Myocyte (in vitro differentiated cells): ENCODE measurements at regions not wholly inside any gene's neighbourhood (a gene's known extent, or its start where the extent isn't known, plus 50 kb on each side); places are given as distances from the start of the nearest gene placed in this dataset.

Source experiments
- DNase-seq: peaks from one replicate; pipeline ENCODE4 v3.0.0-alpha.2; 2012; ENCODE audit warnings: low read depth

DNA sequence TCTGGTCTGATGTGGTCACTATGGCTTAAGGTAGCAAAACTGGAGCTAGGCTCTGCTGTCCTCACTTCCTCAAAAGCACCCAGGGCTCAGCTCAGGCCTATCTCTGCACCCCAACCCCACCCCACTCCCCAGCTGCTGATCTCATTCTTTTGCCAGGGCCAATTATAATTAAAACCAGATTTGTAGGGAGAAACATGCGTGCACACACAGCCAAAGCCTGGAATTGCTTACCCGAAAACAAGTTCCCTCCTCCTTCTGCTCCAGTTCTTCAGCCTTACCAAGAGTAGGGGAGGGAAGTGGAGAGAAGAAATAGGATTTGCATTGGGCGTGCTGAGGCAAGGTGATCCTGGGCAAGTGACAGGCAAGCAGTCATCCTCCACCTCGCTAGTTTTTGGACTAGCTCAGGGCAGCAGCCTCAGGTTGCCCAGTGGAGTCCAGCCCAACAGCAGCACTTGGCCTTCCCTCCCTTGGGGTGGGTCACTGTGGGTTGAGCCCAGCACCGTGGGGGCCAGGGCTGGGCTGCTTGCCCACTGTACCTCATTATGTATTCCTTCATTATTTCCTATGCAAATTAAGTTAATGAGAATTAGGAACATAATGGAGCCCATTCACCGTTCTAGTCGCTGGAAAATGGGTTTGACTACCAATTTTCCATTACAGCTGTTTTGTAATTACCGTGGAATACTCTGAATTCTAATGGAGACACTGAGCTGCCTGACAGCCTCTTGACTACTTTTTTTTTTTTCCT, 199.1 kb upstream of the CELF4 start:
- no peak for DNase-seq

- no peak for DNase-seq
Measured at GRCh38 chr18:37762076-37762621, 196.6 kb upstream of the CELF4 start.

- no peak for DNase-seq
Measured at GRCh38 chr18:37754141-37754540, 188.5 kb upstream of the CELF4 start.

DNA sequence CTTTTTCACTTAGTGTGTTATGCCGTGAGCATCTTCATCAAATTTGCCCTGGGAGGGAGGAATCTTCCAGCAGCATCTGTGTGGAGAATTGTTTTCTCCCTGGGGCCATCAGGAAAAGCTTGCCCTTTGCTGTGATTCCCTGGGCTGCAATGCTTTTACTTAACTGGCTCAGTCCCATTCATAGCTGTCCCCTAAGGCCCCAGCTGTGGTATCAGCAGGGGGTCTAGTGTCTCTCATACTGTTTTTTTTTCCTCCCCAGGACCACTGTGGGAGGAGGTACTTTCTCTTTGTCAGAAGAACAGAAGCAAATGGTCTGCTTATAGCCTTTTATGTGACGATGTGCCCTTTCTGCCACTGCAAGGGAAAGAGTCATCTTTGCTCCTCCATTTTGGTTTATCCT, 176.8 kb upstream of the CELF4 start:
- no peak for DNase-seq

DNA sequence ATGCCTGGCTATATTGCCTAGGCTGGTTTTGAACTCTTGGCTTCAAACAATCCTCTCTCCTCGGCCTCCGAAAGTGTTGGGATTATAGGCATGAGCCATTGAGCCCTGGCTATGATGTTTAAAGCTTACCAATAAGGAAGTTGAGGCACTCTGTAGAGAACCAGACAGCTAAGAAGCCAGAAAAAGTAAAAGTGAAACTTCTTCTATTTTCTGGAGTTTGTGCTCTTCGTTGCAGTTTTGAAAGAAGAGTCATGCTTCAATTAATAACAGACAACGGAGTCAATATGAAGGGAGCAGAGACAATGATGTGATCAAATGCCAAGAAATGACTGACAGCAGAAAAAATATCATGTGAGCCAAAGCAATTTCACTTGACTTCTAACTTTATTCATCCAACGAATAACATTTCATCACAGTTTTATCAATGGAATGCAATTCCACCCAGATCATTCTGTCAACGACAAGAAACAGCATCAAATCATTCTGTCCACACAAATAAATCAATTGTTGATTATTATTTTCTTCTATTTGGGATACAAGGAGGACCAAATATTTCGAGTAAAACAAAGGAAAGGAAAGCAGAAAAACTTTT, 175.5 kb upstream of the CELF4 start:
- no peak for DNase-seq

- DNase-seq: no peak
Measured at GRCh38 chr18:37734406-37734805, 168.8 kb upstream of the CELF4 start.

DNA sequence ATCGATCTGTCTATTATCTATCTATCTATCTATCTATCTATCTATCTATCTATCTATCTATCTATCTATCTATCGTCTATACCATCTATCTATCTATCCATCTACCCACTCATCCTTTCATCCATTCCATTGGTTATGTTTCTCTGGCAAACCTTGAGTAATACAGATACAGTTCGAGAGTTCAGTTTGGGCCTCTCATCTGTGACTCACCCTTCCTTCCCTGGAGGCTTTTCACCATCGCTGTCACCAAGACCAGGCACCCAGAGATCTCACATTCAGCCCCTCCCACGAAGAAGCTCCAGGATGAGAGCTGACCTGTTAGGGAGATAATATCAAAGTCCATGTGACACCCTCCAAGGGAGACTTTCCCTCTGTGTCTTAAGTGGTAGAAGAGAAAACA, 164.1 kb upstream of the CELF4 start:
- no peak for DNase-seq

- no peak for DNase-seq
Measured at GRCh38 chr18:37724206-37724605, 158.6 kb upstream of the CELF4 start.

DNA sequence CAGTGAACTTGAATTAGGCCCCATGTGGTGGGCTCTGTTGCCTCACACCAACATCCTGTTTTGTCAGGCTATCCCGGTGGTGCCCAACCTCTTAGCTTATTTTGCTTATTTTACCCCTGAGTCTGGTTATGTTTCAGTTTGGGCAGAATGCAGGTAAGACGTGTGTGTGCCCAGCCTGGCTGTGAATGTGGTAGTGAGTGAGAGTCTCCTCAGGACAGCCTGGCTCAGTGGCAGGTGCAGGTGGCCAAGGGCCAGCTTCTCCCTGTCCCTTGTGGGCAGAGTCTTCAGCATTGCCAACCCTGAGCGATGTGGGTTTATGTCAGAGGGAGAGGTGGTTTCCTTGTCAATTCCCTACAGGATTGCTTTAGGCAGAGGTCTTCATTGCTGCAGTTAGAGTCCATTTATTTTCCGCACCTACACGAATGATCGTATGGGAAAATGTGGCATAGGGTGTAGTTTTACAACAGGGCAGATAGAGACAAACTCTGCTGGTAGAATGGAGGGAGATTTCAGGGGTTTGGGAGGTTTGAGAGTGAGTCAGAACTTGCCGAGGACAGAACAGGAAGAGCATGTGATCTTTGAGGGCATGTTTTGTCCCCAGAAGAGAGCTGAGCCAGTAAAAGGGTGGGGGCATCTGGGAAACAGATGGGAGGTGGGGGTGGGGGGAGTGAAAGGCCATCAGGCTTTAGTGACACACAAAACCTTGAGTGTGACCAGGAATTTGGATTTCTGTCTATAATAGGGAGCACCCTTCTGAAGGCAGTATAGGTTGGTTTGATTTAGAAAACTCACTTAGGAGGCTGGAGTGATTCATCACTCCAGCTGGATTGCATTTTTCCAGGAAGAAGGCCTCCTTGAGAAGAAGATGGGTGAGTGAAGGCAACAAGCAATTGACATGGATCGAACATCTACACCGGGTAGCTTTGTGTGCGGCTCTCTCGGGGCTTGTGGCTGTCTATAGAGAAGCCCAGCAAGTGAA, 156.2 kb upstream of the CELF4 start:
- no peak for DNase-seq

DNA sequence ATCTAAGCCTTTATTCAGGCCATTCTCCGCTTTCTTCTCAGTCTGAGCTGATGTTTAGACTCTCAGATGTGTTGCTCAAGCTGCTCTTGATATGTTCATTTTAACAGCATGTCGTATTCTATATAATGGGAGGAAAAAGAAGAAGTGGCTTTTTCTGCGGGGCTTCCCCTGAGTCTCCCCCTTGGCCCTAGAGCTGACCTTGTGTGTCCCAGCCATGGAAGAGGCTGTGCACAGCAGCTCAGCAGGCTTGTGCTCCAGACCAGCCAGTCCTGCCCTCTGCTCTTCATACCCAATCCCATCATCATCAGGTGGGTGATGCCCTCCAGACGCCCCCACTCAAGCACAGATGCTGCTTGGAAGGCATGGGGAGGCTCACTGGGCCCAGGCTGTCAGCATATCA, 155.1 kb upstream of the CELF4 start:
- no peak for DNase-seq

- no peak for DNase-seq
Measured at GRCh38 chr18:37717656-37718055, 152.1 kb upstream of the CELF4 start.

- DNase-seq: no peak
Measured at GRCh38 chr18:37717098-37717497, 151.5 kb upstream of the CELF4 start.

GRCh38 chr18:37716106-37716735, 150.6 kb upstream of the CELF4 start:
- DNase-seq: no peak

DNA sequence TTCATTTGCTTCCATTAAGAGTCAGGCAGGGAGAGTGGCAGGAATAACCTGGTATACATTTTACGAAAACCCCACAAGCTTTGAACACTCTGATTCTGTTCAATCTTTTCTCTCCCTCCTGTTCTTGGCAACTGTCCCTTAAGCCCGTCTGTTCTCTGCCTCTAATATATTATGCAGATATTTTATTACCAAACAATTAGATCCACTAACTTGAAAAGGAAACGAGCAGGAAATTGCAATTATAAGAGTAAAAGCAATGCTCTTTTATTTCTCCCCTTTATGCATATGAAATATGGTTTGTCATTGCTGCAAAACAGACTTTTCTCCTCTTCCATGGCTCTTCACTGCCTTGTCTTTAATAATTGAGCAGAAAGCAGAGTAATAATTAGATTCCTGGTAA, 149.1 kb upstream of the CELF4 start:
- no peak for DNase-seq

DNA sequence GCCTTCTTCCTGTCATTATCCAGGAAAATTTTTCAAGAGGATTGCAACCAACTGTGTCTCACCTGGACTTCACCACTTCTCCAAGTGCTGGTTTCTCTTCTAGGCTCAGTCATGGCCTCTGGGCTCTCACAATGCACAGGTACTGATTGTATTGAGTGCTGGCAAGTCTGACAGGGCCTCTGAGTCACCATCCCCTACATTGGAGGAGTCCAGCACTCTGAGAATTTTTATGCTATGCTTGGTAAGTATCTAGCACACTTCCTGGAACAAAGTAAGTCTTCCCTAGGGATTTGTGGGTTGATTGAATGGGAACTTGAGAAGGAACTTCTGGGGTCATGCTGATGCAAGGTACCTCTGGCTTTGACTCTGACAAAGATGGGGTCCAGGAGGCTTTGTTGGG, 147.2 kb upstream of the CELF4 start:
- DNase-seq: no peak

DNA sequence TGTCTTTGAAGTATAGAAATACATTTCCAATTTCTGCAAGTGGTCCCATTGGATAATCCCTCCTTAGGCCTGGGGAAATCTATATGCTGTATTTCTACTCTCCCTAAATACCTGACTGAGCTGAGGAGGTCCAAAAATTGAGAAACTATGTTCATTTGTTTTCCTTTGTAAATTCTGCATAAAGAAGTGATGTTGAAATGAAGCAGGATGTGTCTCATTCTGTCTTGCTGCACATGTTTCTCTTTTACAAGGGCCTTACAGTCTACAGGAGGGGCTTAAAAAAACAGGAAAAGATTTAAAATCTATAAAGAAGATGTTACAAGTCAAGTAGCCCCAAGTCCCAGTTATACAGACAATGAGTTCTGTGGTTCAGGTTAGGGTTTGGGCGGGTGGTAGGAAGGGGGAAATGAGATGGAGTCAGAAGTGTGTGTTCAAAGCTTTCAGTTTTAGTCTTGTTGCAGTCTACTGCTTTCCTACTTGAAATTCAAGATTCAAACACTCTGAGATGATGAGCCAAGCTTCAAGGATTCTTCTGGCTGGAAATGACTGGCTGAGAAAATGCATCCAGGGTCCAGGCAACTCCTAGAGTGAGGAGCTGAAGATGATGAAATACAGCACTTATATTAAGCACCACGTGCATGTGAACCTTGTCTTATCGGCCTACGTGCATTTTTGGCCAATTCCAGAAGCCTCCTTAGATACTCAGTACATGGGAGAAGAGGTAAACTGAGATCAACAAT, 146.3 kb upstream of the CELF4 start:
- no peak for DNase-seq

GRCh38 chr18:37710726-37711125, 145.1 kb upstream of the CELF4 start:
- no peak for DNase-seq

- DNase-seq: no peak
Measured at GRCh38 chr18:37709740-37710139, 144.1 kb upstream of the CELF4 start.

GRCh38 chr18:37705016-37705415, 139.4 kb upstream of the CELF4 start:
- no peak for DNase-seq

DNA sequence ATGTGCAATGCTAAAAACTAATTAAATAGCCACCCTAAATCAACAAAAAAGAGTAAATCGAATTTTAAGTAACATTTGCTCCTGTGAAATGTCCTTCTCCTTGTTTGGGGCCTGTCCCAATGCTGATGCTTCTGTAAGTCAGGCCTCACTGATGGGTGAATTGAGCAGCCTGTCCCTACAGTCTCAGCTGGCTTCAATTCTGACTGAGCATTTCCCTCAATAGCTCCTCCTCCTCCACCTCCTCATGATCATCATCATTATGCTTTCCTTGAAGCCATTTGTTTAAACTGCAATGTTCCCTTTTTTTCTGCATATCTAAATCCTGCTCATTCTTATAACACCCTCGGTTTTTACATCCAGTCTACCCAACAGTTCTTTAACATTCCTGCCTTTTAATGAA, 137.2 kb upstream of the CELF4 start:
- DNase-seq: no peak

DNA sequence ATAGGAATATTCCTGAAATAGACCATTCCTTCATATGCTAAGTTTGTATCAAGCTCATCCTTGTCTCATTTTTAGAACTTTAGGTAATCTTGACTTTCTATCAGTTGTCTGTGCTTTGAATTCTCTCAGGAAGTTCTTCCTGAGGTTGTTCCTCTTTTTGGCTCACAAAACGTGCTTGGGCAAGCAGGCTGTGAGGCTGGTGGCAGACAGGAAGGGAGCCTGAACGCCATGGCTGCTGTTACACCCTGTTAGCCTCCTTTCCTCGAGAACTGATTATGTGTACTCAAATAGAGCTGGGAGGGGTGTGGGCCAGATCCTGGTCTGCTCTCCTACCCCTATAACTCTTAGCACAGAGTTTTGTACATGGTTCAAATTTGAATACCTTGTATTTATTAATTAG, 136.4 kb upstream of the CELF4 start:
- DNase-seq: no peak
